HG03354 (cell line): ENCODE measurements at regions not wholly inside any gene's neighbourhood (a gene's known extent, or its start where the extent isn't known, plus 50 kb on each side); places are given as distances from the start of the nearest gene placed in this dataset.
"Not testable (repeated sequence)": the region's sequence is repeated elsewhere in the genome, so short reads cannot be mapped to it uniquely, and the experiment has no call there.

Experiments used
- ATAC-seq: cut with Tn5 transposase; IDR thresholded peaks from one replicate; pipeline ENCODE4 v1.9.1; 2021; ENCODE audit warnings: mild to moderate bottlenecking; ENCODE audit not compliant: unreplicated experiment, poor library complexity, severe bottlenecking

DNA sequence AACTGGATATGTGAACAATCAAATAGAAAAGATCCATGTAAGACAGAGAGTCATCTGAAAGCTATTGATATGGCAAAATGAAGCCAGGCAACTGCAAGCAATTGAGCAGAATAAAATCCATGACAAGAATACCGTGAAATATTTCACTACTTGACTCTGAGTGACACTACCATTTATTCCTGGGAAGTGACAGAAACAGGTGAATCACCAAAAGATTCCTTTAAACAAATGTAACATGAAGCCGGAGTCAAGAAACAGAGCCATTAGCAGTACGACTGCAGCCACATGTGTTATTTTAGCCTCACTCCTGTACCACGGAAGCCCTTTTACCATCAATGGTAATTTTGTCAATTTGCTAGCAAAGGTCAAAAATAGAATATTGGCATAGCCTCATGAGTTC, 197.7 kb upstream of the POT1 start:
- no peak for ATAC-seq

DNA sequence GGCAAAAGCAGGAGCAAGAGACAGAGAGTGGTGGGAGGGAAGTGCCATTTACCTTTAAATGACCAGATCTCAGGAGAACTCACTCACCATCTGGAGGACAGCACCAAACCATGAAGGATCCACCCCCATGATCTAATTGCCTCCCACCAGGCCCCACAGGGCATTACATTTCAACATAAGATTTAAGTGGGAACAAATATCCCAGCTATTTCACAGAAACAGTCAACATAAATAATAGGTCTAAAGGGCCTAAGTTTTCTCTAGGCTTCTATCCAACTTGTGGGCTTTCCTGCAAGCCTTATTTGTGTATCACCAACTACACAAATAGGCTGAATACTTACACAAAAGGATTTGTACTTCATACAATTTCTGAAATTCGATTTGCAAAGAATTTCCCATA, 196.8 kb upstream of the POT1 start:
- no peak for ATAC-seq

DNA sequence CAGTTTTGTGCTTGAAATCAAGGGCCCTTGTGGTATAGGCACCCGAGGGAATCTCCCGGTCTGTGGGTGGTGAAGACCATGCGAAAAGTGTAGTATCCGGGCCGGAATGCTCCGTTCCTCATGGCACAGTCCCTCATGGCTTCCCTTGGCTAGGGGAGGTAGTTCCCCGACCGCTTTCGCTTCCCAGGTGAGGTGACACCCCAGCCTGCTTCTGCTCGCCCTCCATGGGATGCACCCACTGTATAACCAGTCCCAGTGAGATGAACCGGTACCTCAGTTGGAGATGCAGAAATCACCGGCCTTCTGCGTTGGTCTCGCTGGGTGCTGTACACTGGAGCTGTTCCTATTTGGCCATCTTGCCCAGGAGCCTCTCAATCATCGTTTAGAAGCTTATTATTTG, 195.7 kb upstream of the POT1 start:
- ATAC-seq, result no peak

DNA sequence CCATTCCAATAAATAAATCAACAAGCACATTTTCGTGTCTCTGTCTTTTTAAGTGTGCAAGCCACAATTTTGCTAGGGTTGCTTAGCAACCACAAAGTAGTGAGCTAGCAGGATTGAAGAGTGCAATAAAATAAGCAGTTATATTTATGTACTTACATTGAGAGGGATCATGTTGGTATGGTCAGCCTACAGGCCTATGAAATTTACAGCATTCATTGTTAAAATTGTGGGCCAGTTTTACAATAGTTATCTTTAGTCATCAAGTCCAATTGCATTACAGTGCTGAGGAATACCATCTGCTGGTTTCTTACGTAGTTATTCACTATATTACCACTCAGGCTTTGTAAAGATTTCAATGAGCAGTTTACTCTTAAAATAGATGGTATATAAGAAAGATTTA, 192.5 kb upstream of the POT1 start:
- no peak for ATAC-seq

DNA sequence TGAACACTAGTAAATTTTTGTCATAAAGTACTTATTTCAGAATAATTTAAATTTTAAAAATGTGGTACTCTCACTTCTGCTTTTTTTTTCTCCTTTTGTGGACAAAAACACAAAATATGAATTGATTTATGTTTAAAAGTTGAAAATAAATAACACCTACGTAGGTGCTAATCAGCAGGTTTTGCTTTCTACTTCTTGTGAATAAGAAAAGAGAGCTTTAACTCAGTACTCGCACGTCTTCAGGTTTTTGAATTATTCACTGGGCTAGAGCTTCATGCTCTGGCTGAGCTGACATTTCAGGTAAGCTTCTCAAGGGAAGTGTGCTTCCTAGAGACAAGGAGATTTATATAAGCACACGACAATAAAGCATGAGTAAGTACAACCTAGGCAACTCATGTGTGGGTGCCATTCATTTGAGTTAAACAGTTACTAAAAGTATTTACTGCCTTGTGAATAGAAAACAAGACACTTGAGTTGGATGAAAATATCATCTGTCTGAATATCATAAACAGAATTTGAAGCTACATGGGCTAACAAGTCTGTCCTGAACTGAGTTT, 190.0 kb upstream of the POT1 start:
- no peak for ATAC-seq

DNA sequence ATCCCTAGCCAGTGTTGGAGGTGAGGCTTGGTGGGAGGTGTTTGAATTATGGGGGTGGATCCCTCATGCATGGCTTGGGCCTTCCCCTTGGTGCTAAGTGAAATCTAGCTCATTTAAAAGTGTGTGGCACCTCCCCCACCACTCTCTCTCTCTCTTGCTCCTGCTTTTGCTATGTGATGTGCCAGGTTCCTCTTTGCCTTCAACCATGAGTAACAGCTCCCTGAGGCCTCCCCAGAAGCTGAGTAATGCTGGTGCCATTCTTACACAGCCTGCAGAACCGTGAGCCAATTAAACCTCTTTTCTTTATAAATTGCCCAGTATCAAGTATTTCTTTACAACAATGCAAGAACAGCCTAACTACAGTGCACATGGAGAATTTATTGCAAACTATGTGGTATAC, 188.8 kb upstream of the POT1 start:
- no peak for ATAC-seq

DNA sequence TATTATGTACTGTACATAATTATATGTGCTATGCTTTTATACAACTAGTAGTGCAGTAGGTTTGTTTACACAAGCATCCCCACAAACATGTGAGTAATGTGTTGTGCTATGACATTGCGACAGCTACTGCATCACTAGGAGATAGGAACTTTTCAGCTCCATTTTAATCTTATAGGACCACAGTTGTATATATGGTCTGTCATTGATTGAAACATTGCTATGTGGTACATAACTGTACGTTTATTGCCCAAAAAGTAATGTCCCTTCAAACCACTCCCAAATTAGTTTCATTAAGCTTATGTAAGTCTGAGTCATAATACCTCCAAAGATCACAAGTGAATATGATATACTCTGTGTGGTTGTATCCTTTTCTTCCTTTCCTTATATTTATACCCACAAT, 183.2 kb upstream of the POT1 start:
- ATAC-seq, result no peak

DNA sequence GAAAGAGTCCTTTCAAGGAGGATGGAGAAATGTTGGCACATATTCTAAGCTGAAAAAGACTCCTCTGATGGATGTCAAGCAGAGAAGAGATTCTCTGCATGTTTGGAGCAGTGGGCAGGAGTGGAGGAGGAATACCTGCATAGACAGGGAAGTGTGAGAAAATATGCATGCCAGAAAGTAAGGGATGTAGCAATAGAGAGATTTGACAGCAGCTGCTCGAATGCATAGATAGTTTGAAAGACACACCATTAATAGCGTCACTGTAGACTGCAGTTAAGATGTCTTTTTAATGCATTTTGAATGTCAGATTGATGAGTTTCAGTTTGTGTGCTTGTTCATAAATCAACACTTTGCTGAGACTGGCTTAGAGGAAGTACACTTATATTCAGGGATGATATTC, 169.9 kb upstream of the POT1 start:
- no peak for ATAC-seq

DNA sequence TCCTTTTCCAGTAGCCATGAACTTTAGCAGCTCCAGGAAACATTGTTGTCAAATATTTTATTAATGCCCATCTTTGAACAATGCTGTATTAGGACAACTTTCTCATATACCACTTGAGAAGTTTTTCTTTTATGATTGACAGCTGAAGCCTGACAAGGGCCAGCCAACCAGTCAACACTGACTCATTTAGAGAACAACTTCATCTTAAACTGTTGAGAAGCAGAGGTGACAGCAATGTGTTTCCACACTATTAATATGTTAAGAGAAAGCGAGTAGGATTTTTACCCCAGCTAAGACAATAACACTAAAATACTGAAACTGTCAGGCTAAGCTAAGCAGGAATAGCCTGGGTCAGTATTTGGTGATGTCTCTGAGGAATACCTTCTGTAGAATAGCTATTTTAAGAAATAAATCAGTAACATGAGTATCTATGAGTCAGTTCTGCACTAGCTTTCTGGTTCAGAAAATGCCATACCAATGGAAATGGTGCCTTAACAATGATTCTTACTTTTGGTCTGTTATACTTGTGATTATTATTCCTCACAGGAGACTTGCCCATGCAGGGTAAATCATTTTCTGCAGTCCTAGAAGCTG, 168.8 kb upstream of the POT1 start:
- ATAC-seq, result peak; percentile 88

DNA sequence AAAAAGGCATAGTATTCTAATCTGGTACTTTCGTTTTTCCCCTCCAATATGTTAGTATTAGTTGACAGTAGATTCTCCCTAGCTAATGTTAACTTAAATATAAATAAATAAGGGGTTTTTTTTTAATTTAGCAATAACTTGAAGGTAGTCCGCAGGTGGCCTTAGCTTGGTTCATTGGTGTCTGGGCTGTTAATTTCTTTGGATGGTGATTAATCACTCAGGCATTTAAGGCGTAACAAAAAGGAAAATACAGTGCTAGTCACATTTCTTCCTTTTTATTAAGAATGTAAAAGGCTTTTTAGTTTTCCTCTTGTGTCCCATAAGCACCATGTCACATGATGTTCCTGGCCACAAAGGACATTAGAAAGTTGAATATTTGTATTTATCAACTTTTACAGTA, 161.0 kb upstream of the POT1 start:
- no peak for ATAC-seq

DNA sequence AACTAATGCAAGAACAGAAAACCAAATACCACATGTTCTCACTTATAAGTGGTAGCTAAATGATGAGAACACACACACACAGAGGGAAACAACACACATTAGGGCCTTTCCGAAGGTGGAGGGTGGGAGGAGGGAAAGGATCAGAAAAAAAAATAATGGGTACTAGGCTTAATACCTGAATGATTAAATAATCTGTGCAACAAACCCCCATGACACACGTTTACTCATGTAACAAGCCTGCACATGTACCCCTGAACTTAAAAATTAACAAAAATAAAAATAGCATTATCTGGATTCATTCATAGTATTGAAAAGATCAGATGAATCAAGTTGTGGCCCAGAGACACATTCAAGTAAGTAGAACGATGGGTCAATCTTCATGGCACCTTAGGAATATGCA, 159.5 kb upstream of the POT1 start:
- no peak for ATAC-seq

DNA sequence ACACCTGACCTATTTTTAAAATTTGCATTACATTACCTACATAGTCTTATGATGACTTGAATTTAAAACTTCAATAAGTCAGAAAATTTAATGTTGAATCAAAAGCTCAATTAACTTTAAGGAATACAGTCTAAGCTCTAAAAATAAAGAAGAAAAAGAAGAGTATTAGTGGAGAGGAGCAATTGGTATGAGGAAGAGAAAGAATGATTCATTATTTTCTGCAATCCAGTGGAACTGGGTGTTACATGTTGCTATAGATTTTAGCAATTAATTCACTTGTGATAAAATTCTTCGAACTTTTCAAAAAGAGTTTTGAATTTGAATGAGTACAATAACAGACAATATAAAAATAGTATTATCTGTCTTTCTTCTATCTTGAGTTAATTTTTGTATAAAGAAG, 158.9 kb upstream of the POT1 start:
- no peak for ATAC-seq

DNA sequence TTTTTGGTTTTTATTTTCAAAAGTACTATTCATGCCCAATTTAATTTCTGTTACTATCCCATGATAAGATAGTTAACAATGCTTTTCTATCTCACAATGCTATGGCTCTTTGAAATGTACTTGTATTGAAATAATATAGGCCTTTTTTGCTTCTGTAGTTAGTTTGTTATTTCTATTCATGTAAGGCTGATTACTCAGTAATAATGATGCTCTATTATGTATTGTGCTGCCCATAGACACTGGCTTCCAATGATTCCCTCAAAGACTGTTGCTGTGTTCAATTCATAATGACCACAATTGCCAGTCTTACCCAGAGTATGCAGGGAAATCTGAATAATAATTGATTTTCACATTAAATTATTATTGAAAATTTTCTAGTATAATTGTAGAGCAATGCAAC, 155.5 kb upstream of the POT1 start:
- no peak for ATAC-seq

DNA sequence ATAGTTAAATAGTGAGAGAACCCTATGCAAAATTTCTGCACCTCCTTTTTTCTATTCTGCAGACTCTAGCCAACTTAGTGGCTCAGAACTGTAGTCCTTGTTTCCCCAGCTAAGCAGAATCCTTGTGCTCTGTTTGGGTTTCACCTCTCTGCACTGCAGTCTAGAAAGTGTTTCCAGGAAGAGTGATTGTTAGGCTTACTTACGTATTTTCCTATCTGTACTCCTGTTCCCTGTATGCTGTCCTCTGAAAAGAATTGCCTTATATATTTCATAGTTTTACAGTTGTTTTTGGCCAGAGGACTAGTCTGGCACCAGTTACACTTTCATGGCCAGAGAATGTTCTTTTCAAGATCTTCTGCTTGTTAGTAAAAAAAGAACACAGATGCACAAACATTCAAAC, 154.6 kb upstream of the POT1 start:
- ATAC-seq, result no peak

DNA sequence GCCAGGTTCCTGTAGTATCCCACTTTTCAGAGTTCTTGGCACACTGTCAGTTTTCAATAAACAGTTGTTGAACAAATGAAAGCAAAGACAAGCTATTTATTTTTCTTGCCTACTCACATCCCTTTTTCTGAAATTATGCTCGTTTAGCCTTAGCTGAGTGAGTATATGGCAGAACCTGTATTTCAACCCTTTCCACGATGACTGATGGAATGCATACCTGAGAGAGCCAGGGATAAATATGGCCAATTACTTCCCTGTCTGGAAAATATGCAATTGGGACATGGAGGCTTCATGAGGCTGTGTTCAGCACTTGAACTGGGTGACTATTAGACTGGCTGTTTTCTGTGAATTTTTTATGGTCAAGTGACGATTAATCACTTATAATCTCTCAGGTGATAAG, 144.5 kb upstream of the POT1 start:
- ATAC-seq, result no peak

DNA sequence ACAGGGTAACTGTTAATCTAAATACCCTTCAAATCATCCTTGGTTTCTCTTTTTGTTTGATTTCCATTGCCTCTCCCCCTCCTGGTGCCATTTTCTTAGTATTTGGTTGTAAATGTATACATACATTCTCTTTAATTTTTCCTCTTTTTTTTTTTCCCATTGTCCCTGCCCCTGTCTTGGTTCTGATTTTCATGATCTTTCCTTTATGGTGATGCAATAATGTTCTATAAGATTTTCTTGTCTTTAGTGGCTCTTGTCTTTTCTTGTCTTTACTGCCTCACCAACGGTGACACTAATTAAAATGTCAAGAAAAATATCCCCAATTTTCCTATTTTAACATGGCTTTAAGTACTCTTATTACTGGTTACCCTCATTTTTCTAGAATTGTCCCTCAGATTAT, 135.9 kb upstream of the POT1 start:
- ATAC-seq, result no peak

DNA sequence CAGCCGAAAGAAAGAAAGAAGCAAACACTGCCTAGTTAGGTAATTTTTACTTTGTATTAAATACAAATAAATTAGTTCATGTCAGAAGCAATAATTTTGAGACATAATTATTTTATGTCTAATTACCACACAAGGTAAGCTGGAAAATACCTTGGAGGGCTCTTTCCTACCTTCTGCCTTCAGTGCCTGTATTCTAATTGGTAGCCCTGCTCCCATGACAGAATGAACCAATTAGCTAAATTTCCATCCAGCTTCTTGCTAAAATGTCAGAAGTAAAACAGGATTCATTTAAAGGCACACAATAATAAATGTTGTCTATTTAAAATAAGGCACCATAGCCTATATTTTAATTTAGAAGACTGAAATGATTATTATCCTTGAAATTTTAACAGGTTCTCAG, 135.4 kb upstream of the POT1 start:
- ATAC-seq, result no peak

DNA sequence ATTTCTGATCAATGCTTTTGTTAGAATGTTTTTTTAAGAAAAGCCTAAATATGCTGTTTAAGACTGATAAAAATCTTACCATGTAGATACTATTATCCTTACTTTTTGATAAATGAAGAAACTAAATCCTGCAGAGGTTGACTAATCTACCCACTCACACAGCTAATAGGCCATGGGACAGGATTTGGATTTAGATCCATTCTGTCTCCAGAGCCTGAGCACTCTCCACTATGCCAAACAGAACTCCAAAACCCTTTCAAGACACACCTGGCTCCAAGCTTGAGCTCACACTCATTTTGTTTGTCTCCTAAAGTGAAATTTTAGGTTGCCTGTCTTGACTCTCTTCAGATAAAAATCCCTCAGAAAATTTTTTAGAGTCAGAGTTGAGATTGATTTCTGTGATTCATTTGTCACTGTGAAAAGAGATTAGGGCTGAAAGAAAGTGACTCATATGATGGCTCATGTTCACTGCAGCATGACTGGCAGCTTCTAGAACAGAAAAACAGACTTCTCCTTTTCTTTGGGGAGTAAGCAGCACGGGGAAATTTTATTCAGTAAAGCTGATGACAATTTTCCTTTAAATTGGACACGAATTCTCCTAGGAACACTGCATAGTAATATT, 132.3 kb upstream of the POT1 start:
- ATAC-seq, result peak; percentile 82

DNA sequence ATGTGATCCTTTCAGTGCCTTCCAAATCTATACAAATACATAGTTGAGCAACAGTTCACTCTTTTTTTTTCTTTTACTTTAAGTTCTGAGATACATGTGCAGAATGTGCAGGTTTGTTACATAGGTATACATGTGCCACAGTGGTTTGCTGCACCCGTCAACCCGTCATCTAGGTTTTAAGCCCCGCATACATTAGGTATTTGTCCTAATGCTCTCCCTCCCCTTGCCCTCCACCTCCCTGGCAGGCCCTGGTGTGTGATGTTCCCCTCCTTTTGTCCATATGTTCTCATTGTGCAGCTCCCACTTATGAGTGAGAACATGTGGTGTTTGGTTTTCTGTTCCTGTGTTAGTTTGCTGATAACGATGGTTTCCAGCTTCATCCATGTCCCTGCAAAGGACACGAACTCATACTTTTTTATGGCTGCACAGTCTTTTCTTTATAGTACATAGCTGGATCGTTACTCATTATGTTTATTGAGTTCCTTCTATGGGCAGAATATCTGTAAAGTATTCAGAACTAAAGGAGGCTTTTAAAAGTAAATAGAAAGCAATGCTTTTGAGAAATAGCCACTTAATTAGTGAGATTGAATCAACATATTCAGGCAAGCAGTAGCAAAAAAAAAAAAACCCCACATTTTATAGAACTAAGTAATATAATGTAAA, 131.6 kb upstream of the POT1 start:
- not testable (repeated sequence) for ATAC-seq

DNA sequence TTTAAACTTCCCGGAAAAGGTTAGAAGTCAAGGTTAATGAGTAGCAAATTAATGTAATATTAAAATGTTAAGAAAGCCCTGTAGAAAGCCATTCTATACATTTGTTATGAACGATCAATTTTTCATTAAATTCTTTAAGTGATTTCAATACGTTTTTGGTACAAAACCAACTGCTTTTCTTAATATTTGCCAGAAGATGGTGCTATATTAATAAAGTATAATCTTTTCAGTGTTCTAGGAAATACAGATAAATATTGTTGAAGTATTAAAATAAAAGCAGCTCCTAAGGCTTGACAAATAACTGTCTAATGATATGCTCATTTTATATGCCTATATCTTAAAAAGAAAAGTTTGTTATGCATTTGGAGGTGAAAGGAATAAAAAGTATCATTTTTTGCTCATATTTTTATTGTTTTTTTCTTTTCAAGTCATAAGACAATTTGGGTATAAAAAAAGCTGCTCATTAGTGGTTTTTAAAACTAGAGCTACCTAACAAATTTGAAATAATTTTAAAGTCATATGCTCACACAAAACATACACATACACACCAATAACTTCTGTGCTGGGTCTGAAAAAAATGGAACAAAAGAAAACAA, 130.3 kb upstream of the POT1 start:
- no peak for ATAC-seq

DNA sequence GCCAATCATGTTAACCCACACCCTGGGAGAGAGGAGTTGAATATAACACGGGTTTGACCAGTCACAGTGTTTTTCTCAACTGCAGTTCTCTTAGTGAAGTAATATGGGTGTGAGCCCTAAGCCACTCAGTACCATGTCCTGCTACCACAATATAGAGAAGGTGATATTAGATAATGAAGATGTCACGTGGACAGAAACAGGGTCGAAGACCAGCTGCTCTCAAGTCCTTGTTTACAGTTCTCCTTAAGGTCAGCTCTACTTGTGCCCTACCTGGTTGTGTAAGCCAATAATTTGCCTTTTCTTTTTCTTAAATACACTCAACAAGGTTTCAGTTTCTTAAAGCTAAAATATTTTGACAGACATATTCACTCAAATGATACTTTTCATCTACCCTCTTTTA, 128.3 kb upstream of the POT1 start:
- no peak for ATAC-seq
